Putamen (tissue), 1 donor: ENCODE measurements at regions not wholly inside any gene's neighbourhood (a gene's known extent, or its start where the extent isn't known, plus 50 kb on each side); places are given as distances from the start of the nearest gene placed in this dataset.
A peak's percentile ranks its signal among the peaks of the same experiment; 100 is the strongest.
"Not testable (repeated sequence)": the region's sequence is repeated elsewhere in the genome, so short reads cannot be mapped to it uniquely, and the experiment has no call there.

ENCODE experiments used
- DNase-seq: peaks from one replicate; pipeline ENCODE4 v3.0.0-alpha.2; 2016; ENCODE audit warnings: low spot score

DNA sequence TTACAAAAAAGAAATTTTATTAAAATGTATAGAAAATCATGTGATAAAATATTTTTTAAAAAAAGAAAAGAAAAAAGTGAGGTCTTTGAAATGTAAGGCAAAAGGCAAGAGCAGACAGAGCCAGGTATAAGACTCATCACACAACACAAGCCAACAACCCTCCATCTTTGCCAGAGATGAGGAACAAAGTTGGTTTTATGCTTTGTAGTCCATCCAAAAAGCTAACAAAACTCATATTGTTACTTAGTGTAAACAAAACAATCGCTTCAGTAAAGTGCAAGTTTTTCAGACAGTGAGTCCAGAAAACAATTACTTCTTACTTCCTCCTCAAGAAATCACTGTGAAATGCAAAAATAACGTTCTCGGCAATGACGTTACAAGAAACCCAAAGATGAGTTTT lies 233.9 kb upstream of the FRG1 start:
- peak; percentile 32 for DNase-seq

DNA sequence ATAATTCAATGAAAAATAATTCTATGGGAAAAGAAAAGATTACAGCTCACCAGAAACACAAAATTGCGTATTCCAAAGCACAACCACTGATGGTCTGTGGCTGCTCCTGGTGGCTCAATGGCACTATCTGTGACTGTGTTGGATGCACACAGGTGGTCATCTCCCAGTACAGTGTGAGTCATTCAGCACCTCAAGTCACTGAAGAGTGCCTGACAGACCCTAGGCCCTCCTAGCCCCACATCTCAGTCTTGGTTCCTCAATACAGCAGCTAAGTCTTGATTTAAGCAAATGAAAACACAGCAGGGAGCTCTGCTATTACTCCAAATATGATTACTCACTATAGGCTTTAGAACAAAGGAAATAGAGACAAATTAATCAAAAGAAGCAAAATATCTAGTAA lies 233.4 kb upstream of the FRG1 start:
- DNase-seq = not testable (repeated sequence)

DNA sequence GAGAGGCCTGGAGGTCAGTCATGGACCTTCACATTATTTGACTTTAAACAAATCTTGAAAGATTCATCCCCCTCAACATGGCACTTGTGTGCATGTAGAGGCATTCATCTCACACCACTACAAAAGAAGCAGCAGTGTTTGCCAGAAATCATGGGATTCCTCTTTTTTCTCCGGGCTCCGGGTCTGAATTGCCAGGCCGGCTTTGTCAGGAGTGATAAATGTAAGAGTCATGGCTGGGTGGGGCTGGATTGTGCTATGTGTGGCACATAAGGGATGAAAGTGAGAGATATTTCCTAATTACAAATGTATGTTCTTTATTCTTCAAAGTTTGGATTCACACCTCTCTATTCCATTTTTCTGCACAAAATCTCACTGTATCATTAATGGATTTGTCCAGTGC lies 228.7 kb upstream of the FRG1 start:
- DNase-seq = not testable (repeated sequence)

DNA sequence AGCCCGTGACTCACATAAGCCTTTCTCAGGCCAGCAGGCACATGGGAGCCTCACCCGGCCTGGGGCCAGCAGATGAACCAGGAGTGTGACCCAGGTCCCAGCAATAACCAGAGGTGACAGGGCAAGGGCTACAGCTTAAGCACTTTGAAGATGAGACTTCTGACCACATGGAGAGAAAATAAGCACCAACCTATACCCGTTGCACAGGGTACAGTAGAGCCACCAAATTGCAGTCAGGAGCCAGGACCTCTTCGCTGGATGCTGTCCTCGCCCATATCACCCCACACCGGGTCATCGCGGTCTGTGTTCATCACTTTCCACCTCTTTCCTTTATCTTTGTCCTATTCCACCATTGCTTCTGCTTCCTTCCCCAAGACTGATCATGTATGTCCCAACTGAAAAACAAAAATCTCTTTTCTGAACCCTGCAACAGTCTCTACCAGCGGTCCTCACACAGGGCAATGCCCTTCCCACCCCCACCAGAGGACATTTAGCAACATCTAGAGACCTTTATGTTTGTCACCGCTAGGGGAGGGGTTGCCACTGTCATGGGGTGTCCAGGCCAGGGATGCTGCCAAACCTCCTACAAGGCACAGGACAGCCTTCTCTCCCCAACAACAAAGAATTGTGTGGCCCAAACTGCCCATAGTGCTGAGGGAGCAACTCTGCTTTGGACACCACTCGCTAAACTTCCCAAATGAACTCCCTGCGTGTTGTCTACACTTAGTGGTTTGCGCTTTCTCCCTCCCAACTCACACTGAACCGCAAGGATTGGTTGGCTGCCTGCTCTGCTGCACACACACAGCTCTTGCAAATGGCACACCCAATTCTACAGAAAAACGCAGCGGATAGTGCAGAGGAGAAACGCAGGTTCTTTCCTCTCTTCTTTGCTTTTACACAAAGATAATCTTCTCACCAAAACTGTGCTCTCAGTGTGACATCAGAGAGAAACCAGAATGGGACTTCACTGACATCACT lies 219.4 kb upstream of the FRG1 start:
- DNase-seq = not testable (repeated sequence)

DNA sequence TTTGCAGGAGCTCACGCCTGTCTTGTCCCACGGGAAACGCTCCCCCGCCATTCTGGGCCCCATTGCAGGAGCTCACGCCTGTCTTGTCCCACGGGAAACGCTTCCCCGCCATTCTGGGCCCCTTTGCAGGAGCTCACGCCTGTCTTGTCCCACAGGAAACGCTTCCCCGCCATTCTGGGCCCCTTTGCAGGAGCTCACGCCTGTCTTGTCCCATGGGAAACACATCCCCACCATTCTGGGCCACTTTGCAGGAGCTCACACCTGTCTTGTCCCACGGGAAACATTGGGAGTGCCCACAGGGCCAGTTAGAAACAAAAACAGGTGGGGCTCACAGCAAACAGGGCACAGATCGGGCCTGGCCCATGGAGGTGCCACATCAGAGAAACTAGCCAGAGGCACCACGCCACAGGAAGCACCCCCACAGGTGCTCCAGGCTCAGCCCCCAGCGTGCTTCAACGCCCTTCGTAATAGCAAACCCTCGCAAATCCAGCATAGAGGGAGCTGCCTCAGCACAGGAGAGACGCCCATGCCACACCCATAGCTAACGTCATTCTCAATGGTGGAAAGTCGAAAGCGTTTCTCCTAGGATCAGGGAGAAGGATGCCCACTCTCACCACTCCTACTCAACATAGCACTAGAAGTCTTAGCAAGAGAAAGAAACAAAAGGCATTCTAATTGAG lies 218.2 kb upstream of the FRG1 start:
- not testable (repeated sequence) for DNase-seq

DNA sequence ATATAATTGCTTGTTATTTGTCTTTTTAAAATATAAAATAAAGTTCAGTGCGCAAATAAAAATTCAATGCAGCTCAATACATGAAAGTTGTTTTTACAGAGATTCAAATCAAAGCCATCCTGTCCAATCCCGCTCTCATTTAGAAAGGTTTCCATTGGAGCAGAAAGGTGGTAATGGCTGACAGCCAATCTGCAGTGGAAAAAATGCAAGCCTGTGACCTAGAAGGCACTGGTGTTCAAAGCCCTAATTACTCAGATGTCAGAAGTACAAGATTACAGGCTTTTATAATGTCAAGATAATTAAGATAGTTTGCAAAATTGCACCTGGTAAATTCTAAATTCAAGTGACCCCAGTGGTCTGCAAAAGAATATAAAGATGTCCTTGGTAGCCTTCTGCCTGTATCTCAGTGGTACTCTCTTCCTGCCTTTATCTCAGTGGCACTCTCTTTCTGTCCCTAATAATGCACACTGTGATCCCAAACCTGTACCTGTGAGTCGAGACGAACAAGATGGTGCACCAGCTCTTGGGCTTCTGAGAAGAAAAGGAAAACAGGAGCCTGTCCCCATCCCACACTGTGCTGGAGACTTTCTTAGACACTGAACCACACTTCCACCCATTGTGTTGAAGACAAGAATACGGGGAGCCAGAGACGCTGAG lies 212.6 kb upstream of the FRG1 start:
- not testable (repeated sequence) for DNase-seq

DNA sequence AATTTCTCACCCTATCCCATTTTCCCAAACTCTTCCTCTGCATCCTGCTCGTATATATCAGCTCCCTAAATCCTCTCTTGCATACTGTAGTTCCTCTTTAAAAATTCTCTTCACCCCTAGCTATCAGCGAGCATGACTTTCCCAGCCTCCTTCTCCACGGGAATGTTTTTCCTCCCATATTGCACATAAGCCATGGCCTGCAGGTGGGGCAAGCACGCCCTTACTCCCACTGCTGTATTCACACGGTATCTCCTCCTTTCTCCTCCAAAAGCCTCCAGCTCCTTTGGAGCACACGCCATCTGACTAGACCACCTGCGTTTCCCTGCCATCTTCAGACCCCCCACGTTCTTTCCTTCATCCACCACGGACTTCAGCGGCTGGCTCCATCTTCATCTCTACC lies 208.7 kb upstream of the FRG1 start:
- not testable (repeated sequence) for DNase-seq

DNA sequence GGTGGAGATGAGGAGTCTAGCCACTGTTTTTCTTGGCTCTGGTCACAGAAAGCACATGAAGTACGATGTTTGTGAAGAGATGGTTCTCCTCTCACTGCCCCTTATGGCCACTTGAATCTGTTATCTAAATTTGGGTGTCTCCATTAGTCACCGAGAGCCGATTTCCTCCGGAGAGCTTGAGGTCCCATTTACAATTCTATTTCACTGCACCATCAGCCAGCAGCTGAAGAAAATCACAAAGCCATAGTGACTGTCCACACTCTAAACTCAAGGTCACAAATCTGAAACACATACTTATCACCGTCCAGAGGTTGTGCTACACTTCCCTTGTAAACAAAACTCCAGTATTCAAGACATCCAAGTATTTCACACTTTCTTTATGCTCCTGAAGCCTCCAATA lies 207.2 kb upstream of the FRG1 start:
- not testable (repeated sequence) for DNase-seq

DNA sequence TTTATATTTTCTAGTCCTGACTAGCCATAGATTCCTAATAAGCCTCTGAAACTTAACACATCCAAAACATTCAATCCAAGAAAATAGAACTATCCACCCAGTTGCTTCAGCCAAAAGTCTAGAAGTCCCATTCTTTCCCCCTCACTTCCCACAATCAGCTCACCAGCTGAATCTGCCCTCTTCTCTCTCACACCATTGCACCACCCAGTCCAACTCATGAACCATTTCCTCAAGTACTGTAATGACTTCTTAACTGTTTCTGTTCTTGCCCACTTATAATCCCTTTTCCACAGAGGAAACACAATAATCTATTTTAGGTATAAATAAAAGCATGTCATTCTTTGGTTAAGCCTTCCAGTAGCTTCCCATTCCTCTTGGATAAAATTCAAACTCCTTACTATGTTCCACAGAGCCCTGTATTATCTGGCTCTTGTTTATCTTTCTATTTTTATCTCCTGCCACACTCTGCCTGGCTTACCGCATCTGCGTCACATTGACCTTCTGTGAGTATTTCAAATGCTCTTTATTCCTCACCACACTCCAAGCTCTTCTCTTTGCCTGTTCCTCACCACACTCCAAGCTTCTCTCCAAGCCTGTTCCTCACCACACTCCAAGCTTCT lies 205.9 kb upstream of the FRG1 start:
- DNase-seq = not testable (repeated sequence)

DNA sequence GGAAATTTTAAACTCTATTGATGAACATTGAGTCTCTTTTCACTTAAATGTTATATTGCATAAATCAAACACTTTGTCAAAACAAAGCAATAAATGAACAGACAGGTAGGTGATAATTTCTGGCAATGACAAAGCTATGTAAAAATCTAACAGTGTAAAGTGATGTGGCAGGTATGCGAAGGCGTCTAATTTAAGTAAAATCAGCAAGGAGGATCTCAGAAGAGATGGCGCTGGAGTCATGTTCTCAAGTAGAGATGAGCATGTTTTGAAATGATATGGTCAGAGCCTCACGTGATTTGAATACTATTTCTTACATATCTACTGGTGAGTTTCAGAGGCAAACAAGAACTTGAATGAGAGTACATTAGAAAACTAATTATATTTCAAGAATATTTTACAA lies 204.0 kb upstream of the FRG1 start:
- DNase-seq = peak; percentile 14

DNA sequence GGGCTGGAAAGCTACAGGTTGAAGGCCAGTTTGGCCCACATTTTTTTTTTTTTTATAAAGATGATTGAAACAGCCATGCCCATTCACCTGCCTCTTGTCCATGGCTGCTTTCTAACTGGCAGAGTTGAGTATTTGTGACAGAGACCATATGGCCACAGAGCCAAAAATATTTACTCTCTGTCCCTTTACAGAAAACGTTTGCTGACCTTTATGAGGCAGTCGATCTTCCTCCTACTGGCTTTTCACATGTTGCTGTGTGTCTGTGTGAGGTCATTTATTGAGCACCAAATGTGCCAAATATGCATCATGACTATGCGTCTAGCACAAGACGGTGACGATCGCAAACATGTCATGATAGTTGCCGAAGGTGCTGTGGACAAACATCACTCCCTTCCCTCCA lies 200.6 kb upstream of the FRG1 start:
- DNase-seq = not testable (repeated sequence)

DNA sequence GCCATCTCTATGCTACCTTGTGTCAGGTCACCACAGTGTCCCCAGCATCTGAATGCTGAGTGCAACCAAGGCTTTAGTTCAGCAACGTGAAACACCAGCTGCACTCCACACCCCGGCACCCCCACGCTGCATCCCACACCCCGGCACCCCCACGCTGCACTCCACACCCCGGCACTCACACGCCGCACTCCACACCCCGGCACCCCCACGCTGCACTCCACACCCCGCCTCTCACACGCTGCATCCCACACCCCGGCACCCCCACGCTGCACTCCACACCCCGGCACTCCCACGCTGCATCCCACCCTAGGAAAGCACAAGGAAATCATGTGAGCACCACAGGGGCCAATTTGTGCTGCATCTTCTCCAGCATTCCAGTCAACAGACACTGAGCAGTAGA lies 199.8 kb upstream of the FRG1 start:
- no peak for DNase-seq

DNA sequence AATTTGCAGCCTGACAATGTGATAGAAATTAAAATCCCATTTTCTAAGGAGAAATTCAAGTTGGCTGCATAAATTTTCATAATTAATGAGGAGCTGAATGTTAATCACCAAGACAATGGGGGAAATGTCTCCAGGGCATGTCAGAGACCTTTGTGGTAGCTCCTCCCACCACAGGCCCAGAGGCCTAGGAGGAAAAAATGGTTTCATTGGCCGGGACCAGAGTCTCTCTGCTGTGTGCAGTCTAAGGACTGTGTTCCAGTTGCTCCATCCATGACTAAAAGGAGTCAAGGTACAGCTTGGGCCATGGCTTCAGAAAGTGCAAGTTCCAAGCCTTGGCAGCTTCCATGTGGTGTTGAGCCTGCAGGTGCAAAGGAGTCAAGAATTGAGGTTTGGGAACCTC lies 187.6 kb upstream of the FRG1 start:
- not testable (repeated sequence) for DNase-seq

DNA sequence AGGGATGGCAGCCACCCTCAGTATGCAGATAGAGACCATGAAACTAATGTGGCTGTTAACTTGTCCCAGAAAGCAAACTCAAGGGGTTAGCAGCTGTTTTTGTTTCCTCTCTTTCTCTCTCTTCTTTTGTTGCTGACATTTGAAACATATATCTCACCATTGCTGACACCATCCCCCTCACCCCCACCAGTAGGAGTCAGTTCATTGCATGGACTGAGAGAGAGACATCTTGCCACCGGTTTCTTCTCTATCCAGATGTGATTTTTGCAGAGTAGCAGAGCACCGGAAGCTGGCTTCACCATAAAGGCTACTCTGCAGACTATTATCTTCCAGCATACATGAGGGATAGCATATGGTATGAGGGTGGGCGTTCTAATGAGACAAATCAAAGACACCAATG lies 177.1 kb upstream of the FRG1 start:
- DNase-seq = no peak

DNA sequence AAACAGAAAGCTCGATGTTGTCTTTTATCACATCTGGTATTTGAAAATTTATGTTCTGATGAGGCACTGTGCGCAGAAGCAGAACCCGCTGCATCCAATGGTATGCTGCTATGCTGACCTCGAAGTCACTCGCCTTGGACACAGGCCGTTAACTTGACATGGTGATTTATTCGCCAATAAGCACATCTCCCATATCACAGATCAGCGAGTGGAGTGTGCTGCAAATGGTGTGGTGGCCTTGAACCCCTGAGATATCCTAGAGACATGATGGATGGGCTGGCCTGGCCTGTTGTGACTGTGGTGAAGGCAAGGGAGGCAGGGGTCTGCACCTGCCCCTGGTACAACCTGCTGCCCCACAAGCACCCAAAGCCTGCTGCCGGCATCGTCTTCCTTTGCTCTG lies 175.4 kb upstream of the FRG1 start:
- no peak for DNase-seq

DNA sequence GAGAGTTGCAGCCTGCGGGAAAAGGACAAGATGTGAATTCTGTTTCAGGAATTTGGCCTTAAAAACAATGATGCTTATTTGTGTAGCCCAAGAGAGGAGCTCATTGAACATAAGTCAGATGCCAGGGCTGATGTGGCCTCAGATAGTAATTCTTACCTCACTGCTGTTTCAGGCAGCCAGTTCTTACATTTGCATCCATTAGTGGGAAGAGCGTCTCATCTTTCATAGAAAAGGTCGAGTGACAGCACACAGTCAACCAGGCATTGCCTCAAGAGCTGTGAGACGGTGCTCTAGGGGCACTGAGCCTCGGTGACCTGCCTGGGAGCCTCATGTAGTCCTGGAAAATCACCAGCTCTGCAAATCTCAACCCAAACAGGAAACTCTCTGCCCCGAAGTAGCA lies 174.9 kb upstream of the FRG1 start:
- DNase-seq = no peak

DNA sequence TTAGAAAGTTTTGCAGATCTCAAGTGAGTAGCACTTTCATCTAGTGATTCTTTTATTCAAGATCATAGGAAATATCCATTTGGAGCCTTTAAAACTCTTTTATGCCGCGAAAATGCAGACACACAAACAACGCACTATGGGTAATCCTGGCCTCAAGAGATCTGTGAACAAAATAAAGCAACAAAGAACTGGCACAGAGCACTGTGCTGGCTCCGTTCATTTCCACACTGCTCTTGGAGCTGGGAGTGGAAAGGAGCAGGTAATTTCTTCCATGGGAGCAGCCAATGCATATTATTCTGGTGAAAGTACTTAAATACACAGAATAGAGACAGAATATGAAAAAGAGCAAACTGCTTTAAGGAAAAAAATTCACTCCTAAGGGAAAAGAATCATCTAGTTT lies 172.7 kb upstream of the FRG1 start:
- no peak for DNase-seq

DNA sequence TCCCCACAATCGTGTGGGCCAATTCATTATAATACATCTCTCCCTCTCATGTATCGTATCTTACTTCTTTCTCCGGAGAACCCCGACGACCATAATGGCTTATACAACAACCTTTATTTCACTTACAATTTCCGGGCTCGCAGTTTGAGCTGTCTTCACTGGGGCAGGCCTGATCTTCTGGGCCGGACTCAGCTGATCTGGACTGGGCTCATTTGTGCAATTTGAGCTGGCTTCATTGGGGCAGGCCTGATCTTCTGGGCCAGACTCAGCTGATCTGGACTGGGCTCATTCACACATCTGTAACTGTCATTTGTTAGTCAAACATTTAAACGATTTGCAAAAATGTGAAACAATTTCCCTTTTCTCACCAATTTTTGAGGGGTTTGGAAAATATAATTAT lies 171.5 kb upstream of the FRG1 start:
- DNase-seq = no peak

DNA sequence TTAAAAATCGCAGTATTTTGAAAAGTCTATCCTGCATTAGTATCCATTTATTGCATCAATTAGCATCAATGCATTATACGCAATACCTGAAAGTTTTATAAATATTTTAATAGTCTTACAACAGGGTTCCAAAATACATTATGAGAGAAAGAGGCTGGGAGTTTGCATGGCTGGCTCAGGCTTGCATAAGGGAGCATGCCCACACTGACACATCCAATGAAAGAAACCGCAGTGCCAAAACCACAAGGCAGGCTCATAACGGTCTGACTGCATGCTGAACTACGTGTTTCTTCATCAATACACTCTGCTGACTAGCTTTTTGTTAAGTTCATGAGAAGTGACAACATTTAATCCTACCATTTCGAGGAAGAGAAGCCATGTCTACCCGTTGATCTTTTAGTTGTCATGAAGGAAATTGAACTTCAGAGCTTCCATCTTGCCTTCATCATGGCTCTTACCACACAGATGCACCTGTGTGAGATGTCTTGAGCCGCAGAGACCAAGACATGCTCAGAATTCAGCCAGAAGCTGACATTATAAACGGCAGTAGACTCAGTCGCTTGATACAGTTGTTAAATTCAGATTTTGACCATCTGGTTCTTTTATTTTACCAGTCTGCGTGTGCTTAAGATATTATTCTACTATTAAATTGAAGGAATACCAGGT lies 168.8 kb upstream of the FRG1 start:
- DNase-seq = no peak

DNA sequence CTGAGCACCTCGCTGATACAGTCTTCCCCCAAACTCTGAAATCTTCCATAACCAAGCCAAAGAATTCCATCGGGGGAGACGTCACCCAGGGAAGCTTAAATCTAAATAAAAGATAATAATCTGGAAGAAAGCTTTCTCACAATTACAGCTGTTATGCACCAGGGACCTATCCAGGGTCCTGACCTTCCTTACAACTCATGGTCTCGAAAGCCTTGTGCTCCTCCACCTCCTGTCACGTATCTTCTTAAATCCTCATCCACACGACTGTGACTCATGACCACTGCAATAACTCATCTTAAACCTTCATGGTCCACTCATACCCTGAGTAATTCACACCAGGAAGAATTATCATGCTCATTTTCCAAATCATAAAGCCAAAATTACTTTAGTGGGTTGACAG lies 166.8 kb upstream of the FRG1 start:
- DNase-seq = no peak

DNA sequence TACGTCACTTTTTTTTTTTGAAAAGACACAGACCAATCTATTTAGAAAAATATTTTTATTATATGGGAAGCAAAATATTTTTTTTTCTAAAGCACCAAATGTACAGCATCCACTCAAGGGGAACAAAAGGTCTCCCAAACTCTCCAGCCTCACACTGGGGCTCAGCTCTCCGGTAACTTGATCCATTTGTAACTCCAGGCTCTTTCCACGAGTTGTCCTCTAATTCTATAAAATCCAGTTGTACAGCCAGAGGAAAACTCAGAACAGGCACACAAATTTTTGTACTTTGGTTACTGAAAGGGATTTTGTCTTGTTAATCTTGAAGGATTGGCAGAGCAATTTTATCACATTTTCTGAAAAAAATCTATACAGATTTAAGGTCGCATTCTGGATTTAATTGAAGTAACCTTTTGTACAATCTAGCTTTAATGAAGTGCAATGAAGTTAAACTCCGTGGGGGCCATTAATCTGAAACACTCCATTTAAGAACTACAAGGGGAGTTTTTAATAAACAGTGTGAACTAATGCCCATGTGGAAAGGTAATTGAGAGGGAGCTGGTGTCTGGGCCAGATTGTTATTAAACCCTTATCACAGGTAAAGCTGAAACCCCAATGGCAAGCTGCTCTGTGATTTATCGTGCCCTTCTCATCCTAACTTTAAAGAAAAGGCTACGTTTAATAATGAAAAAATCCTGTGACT lies 161.2 kb upstream of the FRG1 start:
- no peak for DNase-seq
